ENCODE measurements at regions not wholly inside any gene's neighbourhood (a gene's known extent, or its start where the extent isn't known, plus 50 kb on each side); places are given as distances from the start of the nearest gene placed in this dataset.

DNA sequence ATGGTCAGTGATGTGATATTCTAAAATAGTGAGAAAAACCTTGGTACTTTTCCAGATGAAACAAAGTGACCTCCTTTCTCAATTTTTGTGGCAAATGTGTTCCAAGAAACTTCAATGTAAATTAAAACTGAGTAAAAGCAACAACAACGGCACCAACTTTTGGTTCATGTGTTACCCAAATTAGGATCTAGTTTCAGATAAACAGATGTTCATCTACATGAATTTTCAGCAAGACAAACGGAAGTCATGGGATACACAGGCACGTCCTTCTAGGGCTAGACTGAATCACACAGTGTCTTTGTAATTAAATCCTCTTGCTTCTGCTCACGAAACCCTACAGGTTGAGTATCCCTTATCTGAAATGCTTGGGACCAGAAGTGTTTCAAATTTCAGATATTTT, 915.2 kb downstream of the TFAP2A start:
- Mint-ChIP-seq H3K4me1 (no peaks in the 10 kb centered on the region), H3K4me3 (no peak overlapping the region), H3K36me3 (no peaks in the 10 kb centered on the region), H3K9me3 (peaks cover 3 to 5% of the 10 kb centered on the region in 2 donors), H3K27me3 (no peaks in the 10 kb centered on the region), H3K27ac (no peak overlapping the region)
- DNase-seq = no peak
- no peak for ATAC-seq (replicated peaks)

DNA sequence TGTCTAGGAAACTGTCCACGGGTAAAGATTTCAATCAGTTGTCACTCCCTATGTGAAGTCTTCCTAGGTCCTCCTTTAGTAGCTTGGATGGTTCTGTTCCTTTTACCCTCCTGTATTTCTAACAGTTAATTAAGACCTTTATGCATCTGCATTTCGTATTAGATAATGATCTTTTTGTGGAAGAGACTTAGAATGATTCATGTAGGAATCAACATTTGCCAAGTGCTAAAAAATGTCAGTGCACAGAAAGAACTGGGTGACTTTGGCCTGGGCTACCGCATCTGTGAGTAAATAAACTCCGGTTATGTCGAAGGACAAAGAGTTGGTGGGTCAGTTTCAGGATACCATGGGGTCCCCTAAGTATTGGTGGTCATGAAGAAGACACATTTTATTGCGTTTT, 918.0 kb downstream of the TFAP2A start:
- Mint-ChIP-seq H3K27me3 (no peaks in the 10 kb centered on the region), H3K27ac (no peak overlapping the region), H3K4me1 (no peaks in the 10 kb centered on the region), H3K9me3 (peaks cover 4% of the 10 kb centered on the region in 2 donors), H3K4me3 (no peak overlapping the region), H3K36me3 (no peaks in the 10 kb centered on the region)
- ATAC-seq (replicated peaks) (no peak), DNase-seq (no peak)

DNA sequence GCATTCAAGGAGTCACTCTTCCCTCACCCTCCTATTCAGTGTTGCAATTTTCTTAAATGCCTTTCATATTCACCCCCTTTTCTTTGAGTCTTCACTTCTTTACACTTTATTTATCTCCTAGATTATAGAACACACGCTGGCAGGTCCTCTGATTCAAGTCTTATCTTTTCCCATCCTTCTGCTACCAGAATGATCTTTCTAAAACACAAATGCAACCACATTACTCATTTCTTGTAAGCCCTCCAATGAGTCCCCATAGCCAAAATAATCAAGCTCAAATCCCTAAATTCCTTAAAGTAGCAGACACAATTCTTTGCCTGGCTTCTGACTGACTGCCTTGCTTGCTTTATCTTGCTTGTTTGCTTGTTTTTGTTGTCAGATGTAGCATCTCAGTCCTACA, 920.0 kb downstream of the TFAP2A start:
- H3K9me3 Mint-ChIP-seq = peaks cover 4% of the 10 kb centered on the region in 2 donors
- ATAC-seq (replicated peaks) = no peak
- no peak overlapping the region for H3K4me3 Mint-ChIP-seq

DNA sequence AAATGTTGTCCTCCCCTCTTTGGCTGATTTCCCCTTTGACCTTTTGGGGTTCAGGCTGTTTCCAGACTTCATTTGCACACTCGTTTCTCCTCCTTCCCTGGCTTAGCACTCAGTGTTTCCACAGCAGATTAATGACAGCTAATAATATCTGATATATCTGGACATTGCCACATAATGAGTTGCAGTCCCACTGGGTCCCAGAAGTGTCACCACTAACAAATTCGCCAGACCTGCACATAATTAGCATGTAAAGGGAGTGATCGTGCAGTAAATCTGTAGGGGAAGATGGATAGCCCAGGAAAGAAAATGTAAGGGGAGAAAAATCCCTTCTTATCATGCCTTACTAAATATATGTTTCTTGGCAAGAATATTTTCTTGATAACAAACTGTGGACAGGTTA, 922.1 kb downstream of the TFAP2A start:
- no peak for ATAC-seq (replicated peaks)
- H3K4me3 Mint-ChIP-seq = no peak overlapping the region
- no peaks in the 10 kb centered on the region for H3K4me1 Mint-ChIP-seq
- H3K27ac Mint-ChIP-seq = no peak overlapping the region
- peaks cover 4% of the 10 kb centered on the region in 2 donors for H3K9me3 Mint-ChIP-seq
- H3K27me3 Mint-ChIP-seq = no peaks in the 10 kb centered on the region
- H3K36me3 Mint-ChIP-seq = no peaks in the 10 kb centered on the region
- DNase-seq = no peak

More for the DNA sequence above, 920.0 kb downstream of the TFAP2A start:
- H3K27ac Mint-ChIP-seq = no peak overlapping the region
- no peaks in the 10 kb centered on the region for H3K36me3 Mint-ChIP-seq
- no peaks in the 10 kb centered on the region for H3K27me3 Mint-ChIP-seq
- no peaks in the 10 kb centered on the region for H3K4me1 Mint-ChIP-seq
- DNase-seq = no peak

DNA sequence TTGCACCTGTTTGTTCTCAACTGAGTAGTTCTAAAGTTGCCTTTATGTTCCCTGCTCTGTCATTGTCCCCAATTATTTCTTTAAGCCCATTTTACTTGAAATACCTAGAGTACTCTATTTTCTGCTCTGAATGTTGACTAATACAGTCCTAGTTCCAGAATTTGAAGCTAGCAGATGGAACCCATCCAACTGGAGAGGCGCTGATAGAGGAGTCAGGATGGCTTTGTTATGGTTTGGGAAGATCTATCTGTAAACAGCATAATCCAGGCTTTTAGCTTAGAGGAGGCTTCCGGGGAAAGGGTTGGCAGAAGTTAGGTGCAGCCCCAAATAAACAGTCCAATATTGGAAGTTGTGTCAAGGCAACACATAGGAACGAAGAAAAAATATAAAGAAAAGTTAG, 927.7 kb downstream of the TFAP2A start:
- DNase-seq = no peak
- Mint-ChIP-seq H3K9me3 (peaks cover 0 to 3% of the 10 kb centered on the region in 2 donors), H3K27ac (no peak overlapping the region), H3K4me3 (no peak overlapping the region), H3K4me1 (no peaks in the 10 kb centered on the region), H3K36me3 (no peaks in the 10 kb centered on the region), H3K27me3 (no peaks in the 10 kb centered on the region)
- ATAC-seq (replicated peaks) = no peak

DNA sequence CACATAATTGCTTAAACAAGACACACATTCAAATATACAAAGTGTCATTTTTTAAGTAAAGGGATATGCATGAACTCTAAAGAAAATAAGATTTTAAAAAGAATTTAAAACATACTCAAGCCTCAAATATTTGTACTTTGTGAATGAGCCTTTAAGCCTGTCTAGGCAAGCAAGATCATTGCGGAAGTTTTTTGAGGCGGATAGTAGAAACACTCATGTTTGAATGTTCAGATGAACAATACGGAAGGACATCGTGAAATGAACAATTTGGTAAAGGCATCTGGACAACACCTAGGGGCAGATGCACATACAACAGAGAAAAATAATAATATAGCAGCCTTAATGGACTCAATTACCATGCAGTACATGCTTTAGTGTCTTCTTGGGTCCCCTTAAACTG, 928.9 kb downstream of the TFAP2A start:
- no peaks in the 10 kb centered on the region for H3K27me3 Mint-ChIP-seq
- peaks cover 0 to 3% of the 10 kb centered on the region in 2 donors for H3K9me3 Mint-ChIP-seq
- no peaks in the 10 kb centered on the region for H3K36me3 Mint-ChIP-seq
- ATAC-seq (replicated peaks) (no peak), DNase-seq (no peak)
- H3K27ac Mint-ChIP-seq = no peak overlapping the region
- no peaks in the 10 kb centered on the region for H3K4me1 Mint-ChIP-seq
- no peak overlapping the region for H3K4me3 Mint-ChIP-seq

DNA sequence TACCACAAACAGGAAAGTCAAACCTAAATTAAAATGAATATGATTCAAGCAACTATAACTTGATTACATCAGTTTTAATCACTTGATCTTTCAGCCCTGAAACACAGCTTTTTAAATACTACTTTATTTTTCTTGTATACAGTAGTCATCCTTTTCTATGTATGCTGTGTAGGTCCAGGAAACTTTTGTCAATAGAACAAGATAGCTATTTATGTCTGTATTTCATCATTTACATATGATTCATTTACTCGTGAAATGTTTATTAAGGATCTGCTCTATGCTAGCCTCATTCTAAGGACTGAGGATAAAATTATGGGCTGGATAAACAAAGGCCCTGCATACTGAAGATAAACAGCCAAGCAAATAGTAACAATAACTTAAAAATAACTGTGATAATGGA, 930.2 kb downstream of the TFAP2A start:
- Mint-ChIP-seq H3K9me3 (peaks cover 0 to 3% of the 10 kb centered on the region in 2 donors), H3K4me1 (no peaks in the 10 kb centered on the region), H3K36me3 (no peaks in the 10 kb centered on the region), H3K4me3 (no peak overlapping the region), H3K27ac (no peak overlapping the region), H3K27me3 (no peaks in the 10 kb centered on the region)
- ATAC-seq (replicated peaks) (no peak), DNase-seq (no peak)

DNA sequence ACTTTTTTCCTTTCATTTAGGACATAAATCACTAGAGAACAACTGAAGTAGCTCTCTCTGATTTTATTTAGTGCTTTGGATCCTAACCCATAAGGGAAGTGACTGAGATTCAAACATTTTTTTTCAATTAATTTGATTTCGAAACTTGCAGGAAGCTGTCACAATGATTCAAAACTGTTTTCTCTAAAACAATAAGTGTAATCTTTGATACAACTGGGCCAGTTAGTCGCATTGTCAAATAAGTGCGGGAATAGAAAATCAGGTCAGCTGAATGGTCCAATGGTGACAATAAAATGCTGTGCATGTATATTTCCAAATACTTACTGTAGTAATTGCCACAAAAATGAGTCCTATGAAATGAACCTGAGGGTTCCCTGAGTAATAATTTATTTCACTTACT, 930.8 kb downstream of the TFAP2A start:
- Mint-ChIP-seq H3K27me3 (no peaks in the 10 kb centered on the region), H3K4me1 (no peaks in the 10 kb centered on the region), H3K9me3 (peaks cover 0 to 6% of the 10 kb centered on the region in 2 donors), H3K4me3 (no peak overlapping the region), H3K36me3 (no peaks in the 10 kb centered on the region), H3K27ac (no peak overlapping the region)
- ATAC-seq (replicated peaks) (no peak), DNase-seq (no peak)

DNA sequence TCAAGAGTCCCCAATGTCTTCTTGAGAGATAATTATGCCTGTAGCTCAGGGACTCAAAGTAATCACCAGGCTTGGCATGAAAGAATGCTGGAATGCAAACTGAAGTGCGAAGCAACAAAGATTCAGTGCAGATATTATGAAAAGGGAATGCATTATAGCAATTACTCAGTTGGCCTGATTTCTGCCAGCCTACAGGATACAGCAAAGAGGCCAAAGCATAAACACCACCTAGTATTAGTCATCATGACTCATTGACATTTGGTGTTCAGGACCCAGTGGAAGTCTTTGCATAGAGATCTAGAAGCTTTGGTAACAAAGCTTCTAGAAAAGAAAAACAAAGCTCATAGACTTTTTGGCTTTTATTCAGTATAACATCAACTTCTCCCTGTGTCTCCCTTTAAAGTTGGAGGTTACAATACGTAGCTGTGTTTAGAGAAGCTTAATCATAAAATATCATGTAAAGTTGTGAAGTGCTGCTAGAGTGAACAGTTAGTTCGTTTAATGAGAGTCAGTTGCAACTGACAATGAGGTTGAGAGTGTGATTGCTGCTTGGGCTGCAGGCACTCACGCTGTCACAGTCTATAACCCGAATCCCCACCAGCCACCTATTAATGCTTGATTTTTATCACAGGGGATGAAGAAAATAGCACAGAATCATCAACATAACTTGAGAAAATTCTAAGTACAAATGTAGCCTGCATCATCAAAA, 932.7 kb downstream of the TFAP2A start:
- Mint-ChIP-seq H3K36me3 (no peaks in the 10 kb centered on the region), H3K27ac (no peak overlapping the region), H3K9me3 (peaks cover 0 to 4% of the 10 kb centered on the region in 2 donors), H3K4me3 (no peak overlapping the region), H3K4me1 (no peaks in the 10 kb centered on the region), H3K27me3 (no peaks in the 10 kb centered on the region)
- ATAC-seq (replicated peaks) = no peak
- no peak for DNase-seq

DNA sequence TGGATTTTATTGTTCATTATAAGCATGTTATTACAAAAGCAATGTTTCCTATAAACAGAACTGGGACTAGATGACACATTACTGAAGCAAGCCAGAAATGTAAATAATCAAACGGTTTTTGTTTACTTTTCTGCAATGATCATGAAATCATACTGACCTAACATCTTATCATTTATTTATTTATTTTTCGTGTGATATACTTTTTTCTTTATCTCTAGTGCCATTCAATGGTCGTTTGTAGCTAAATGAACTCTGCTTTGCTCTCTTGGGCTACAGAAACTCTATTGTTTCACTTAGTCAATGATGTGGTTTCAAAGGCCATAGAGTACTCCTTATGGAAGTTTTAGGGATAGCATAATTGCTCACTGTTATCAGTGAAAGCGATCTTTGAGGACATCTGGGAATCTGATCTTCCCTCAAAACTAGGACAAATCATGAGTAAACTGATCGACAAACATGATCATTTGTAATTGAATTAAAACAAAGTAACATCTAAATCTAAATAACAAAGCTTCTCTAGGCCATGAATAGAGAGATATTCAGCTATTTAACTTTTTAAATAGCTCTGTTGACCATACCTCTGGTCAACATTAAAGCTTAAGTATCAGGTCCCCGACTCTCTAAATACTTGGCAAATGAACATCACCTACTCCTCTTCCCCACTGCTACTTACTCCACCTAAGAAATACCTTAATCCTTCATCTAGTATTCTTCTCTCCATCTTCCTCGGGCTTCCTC, 933.4 kb downstream of the TFAP2A start:
- ATAC-seq (replicated peaks) (no peak), DNase-seq (no peak)
- Mint-ChIP-seq H3K36me3 (no peaks in the 10 kb centered on the region), H3K4me1 (no peaks in the 10 kb centered on the region), H3K9me3 (peaks cover 0 to 4% of the 10 kb centered on the region in 2 donors), H3K27me3 (no peaks in the 10 kb centered on the region), H3K27ac (no peak overlapping the region), H3K4me3 (no peak overlapping the region)

DNA sequence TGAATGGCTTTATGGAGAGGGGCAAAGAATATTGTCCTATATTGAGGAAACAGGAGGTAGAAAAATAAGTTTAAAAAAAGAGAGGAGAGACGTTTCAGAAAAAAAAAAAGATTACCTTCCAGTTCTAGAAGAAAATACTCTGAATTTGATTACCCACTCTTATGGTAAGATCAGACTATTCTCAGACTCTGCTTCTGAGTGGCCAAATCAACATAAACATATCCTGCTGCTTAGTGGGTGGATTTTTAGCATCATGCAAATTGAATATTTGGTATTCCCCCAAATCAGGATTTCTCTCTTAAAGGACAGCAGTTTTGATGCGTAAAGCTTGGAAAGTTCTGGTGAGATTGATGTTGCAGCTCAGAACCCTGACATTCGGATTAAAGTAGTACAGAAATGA, 946.6 kb downstream of the TFAP2A start:
- Mint-ChIP-seq H3K36me3 (no peaks in the 10 kb centered on the region), H3K4me1 (no peaks in the 10 kb centered on the region), H3K9me3 (peaks cover 4 to 6% of the 10 kb centered on the region in 2 donors), H3K27me3 (no peaks in the 10 kb centered on the region), H3K4me3 (no peak overlapping the region), H3K27ac (no peak overlapping the region)
- no peak for DNase-seq
- ATAC-seq (replicated peaks) = no peak

DNA sequence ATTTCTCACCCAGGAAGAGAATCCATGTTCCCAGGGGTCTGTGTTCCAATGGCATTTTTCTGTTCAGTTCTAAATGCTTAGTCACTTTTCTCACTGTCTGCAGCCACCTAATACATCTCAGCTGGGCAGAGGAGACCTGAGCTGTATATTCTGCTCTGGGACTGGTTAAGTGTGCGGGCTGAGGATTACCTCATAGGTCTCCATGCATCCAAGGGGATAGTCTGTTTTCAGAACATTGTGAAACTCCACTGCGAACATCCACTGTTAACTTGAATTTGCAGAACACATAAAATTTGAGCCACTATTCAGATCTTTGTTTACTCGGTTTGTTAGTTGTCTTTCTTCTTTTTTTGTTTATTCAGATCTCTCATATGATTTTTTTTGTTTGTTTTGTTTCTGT, 947.1 kb downstream of the TFAP2A start:
- H3K4me3 Mint-ChIP-seq = no peak overlapping the region
- DNase-seq (no peak), ATAC-seq (replicated peaks) (no peak)
- H3K9me3 Mint-ChIP-seq = peaks cover 4 to 6% of the 10 kb centered on the region in 2 donors
- H3K27me3 Mint-ChIP-seq = no peaks in the 10 kb centered on the region
- H3K4me1 Mint-ChIP-seq = no peaks in the 10 kb centered on the region
- no peak overlapping the region for H3K27ac Mint-ChIP-seq
- H3K36me3 Mint-ChIP-seq = no peaks in the 10 kb centered on the region

DNA sequence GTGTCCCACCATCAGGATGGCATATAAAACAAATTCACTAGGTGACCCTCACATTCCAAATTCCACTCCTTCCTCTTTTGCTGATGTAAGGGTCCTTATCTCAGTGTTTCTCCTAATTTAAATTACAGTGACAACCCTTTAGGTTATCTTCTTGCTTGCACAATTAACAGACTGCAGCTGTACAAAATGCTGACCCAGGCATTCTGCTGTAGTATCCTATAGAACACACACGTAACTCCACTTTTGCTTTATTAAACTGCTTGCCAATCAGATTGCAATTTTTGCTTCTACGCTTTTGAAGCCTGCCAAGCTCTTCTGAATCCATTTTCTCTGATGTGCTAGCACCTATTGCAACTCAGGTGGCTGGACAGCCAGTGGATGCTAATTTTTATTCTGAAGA, 950.3 kb downstream of the TFAP2A start:
- DNase-seq (no peak), ATAC-seq (replicated peaks) (no peak)
- Mint-ChIP-seq H3K27me3 (no peaks in the 10 kb centered on the region), H3K36me3 (no peaks in the 10 kb centered on the region), H3K27ac (no peak overlapping the region), H3K4me1 (no peaks in the 10 kb centered on the region), H3K4me3 (no peak overlapping the region), H3K9me3 (peaks cover 4 to 9% of the 10 kb centered on the region in 2 donors)

DNA sequence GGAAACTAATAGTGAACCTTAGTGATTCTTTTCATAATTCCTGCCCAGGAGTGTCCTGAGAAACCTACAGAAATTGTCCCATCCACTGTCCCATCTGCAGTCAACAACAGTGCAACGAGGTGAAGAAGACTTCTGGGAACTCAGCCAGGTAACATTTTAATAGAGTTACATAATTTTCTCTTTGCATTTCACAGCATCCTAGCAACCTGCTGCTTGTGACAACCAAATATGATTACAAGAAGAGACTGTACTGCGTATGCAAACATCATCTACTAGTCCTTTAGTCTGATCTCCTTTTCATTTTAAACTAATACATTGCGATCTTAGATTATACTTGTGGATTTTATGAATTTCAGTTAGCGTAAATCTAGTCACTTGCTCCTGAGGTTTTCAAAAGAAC, 951.6 kb downstream of the TFAP2A start:
- H3K4me1 Mint-ChIP-seq = no peaks in the 10 kb centered on the region
- DNase-seq (no peak), ATAC-seq (replicated peaks) (no peak)
- H3K4me3 Mint-ChIP-seq = no peak overlapping the region
- H3K27me3 Mint-ChIP-seq = no peaks in the 10 kb centered on the region
- H3K9me3 Mint-ChIP-seq = peaks cover 4 to 9% of the 10 kb centered on the region in 2 donors
- no peaks in the 10 kb centered on the region for H3K36me3 Mint-ChIP-seq
- no peak overlapping the region for H3K27ac Mint-ChIP-seq

DNA sequence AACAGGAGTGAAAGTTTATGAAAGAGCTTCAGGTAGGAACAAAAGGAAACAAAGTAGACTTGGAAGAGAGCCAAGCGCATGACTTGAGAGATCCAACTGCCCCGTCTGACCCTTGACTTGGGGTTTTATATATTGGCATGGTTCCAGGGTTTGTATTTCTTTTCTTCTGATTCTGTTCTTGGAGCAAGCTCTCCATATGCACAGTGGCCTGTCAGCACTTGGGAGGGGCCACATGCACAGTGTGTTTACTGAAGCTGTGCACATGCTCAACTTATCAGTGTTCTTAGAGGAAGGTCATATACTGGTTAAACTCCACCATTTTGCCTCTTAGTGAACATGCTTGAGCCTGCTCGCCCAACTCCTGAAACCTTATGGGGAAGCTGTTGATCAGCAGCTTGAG, 953.7 kb downstream of the TFAP2A start:
- no peak for DNase-seq
- H3K36me3 Mint-ChIP-seq = no peaks in the 10 kb centered on the region
- no peaks in the 10 kb centered on the region for H3K27me3 Mint-ChIP-seq
- H3K27ac Mint-ChIP-seq = no peak overlapping the region
- no peak for ATAC-seq (replicated peaks)
- no peaks in the 10 kb centered on the region for H3K4me1 Mint-ChIP-seq
- H3K9me3 Mint-ChIP-seq = peaks cover 0 to 6% of the 10 kb centered on the region in 2 donors
- H3K4me3 Mint-ChIP-seq = no peak overlapping the region

All from stimulated activated naive B cell treated with anti-CD40 and anti-IgM and Interleukin-4, amounts not matched to agents 10 μg/mL and 1 μg/mL and 100 μg/mL, for 72 hours (primary cell).